CD14-positive monocyte (primary cell): ENCODE measurements at regions not wholly inside any gene's neighbourhood (a gene's known extent, or its start where the extent isn't known, plus 50 kb on each side); places are given as distances from the start of the nearest gene placed in this dataset.

Experiments
- DNase-seq, 3 donors: peaks; one replicate each; pipeline ENCODE4 v3.0.0-alpha.2; 2011 to 2022
- H2AFZ ChIP-seq: 2 replicates; pipeline ENCODE4 v1.6.0; 2012; ENCODE audit warnings: mild to moderate bottlenecking, low read depth, low read length, inconsistent platforms; ENCODE audit not compliant: insufficient read depth, poor library complexity, severe bottlenecking
- H3K27ac ChIP-seq, 2 donors: 1 replicate in 1 of 2; 2 replicates in 1 of 2; pipeline ENCODE4 v1.5.1; 2012 to 2013; ENCODE audit warnings: low read length in 2 of 2, control low read depth in 1 of 2, inconsistent platforms in 1 of 2, low read depth in 1 of 2, mild to moderate bottlenecking in 1 of 2
- H3K27me3 ChIP-seq, 2 donors: one replicate each; pipeline versions ENCODE4 v1.6.0 to v1.6.1; 2011 to 2013; ENCODE audit warnings: low read length in 2 of 2; ENCODE audit not compliant: control insufficient read depth in 2 of 2, insufficient read depth in 2 of 2
- H3K36me3 ChIP-seq, 2 donors: replicated peaks in 1 of 2; 1 replicate in 1 of 2; 2 replicates in 1 of 2; pipeline versions ENCODE4 v1.5.1 to v1.6.1; 2012 to 2013; ENCODE audit warnings: low read length in 2 of 2, control low read depth in 1 of 2, inconsistent platforms in 1 of 2, mild to moderate bottlenecking in 1 of 2; ENCODE audit not compliant: insufficient read depth in 2 of 2, control insufficient read depth in 1 of 2
- H3K4me1 ChIP-seq, 2 donors: 1 replicate in 1 of 2; 2 replicates in 1 of 2; pipeline versions ENCODE4 v1.5.1 to v1.6.1; 2012 to 2013; ENCODE audit warnings: low read length in 2 of 2, control low read depth in 1 of 2, inconsistent platforms in 1 of 2, mild to moderate bottlenecking in 1 of 2, moderate library complexity in 1 of 2; ENCODE audit not compliant: insufficient read depth in 2 of 2, control insufficient read depth in 1 of 2
- H3K4me2 ChIP-seq: replicated peaks from 2 replicates; pipeline ENCODE3; 2012; ENCODE audit warnings: low read length, moderate library complexity, mild to moderate bottlenecking; ENCODE audit not compliant: poor library complexity, severe bottlenecking; ENCODE audit errors: extremely low read depth
- H3K4me3 ChIP-seq, 3 experiments: fragments of 200-600 bp in 1 of 3; sonication (generic) in 1 of 3; replicated peaks in 1 of 3; 1 replicate in 2 of 3; 2 replicates in 1 of 3; pipeline ENCODE4 v1.5.1; 2011 to 2013; ENCODE audit warnings: low read length in 3 of 3, mild to moderate bottlenecking in 3 of 3, control low read depth in 2 of 3, low read depth in 2 of 3, inconsistent platforms in 1 of 3, moderate library complexity in 1 of 3
- H3K79me2 ChIP-seq: 2 replicates; pipeline ENCODE4 v1.6.0; 2012; ENCODE audit warnings: mild to moderate bottlenecking, control low read depth, inconsistent platforms, low read length, moderate library complexity; ENCODE audit not compliant: insufficient read depth
- H3K9ac ChIP-seq: 2 replicates; pipeline ENCODE4 v1.6.0; 2017; ENCODE audit warnings: low read length, mild to moderate bottlenecking; ENCODE audit not compliant: insufficient read depth, poor library complexity, severe bottlenecking
- H3K9me3 ChIP-seq, 2 donors: replicated peaks in 1 of 2; 1 replicate in 1 of 2; 2 replicates in 1 of 2; pipeline versions ENCODE4 v1.5.1 to v1.6.1; 2012 to 2013; ENCODE audit warnings: low read length in 2 of 2, control low read depth in 1 of 2; ENCODE audit not compliant: control insufficient read depth in 1 of 2, insufficient read depth in 1 of 2
- H4K20me1 ChIP-seq: 2 replicates; pipeline ENCODE4 v1.6.0; 2012; ENCODE audit warnings: mild to moderate bottlenecking, low read length, control low read depth, moderate library complexity; ENCODE audit not compliant: insufficient read depth
- H3K27ac Mint-ChIP-seq, 7 donors: one replicate each; pipeline ENCODE4 v1.8.0; 2020; ENCODE audit warnings: mild to moderate bottlenecking in 7 of 7, mixed read lengths in 7 of 7, moderate library complexity in 6 of 7, inconsistent platforms in 2 of 7
- H3K27me3 Mint-ChIP-seq, 3 donors: one replicate each; pipeline ENCODE4 v1.8.0; 2021 to 2022; ENCODE audit warnings: low read depth in 3 of 3, mild to moderate bottlenecking in 3 of 3, mixed read lengths in 3 of 3, moderate library complexity in 3 of 3, inconsistent platforms in 1 of 3
- H3K36me3 Mint-ChIP-seq, 2 donors: one replicate each; pipeline ENCODE4 v1.8.0; 2020; ENCODE audit warnings: mixed read lengths in 2 of 2, inconsistent platforms in 1 of 2, mild to moderate bottlenecking in 1 of 2
- H3K4me1 Mint-ChIP-seq: one replicate; pipeline ENCODE4 v1.8.0; 2020; ENCODE audit warnings: mild to moderate bottlenecking, mixed read lengths
- H3K4me3 Mint-ChIP-seq, 2 donors: one replicate each; pipeline ENCODE4 v1.8.0; 2020; ENCODE audit warnings: mild to moderate bottlenecking in 2 of 2, mixed read lengths in 2 of 2, moderate library complexity in 1 of 2
- H3K9me3 Mint-ChIP-seq, 7 donors: one replicate each; pipeline ENCODE4 v1.8.0; 2020 to 2022; ENCODE audit warnings: mixed read lengths in 7 of 7, mild to moderate bottlenecking in 6 of 7, moderate library complexity in 6 of 7, inconsistent platforms in 2 of 7
- WGBS: methylation state at CpG from one replicate; pipeline ENCODE4 v1.1.5; 2013; ENCODE audit warnings: missing lambda C conversion rate; ENCODE audit not compliant: insufficient coverage; 5-methylcytosine and 5-hydroxymethylcytosine counted together
- intact Hi-C, 2 donors: fragments of 100-400 bp; cut with micrococcal nuclease; formaldehyde crosslinking; loops; one replicate each; pipeline versions ENCODE4 v1.15.0 to v1.15.1; 2023
- TF ChIP-seq, protein P1 (sequence below): fragments of 200-600 bp; IDR thresholded peaks from one replicate; pipeline ENCODE4 v1.8.0; 2022; ENCODE audit warnings: antibody characterized with exemption, mild to moderate bottlenecking

DNA sequence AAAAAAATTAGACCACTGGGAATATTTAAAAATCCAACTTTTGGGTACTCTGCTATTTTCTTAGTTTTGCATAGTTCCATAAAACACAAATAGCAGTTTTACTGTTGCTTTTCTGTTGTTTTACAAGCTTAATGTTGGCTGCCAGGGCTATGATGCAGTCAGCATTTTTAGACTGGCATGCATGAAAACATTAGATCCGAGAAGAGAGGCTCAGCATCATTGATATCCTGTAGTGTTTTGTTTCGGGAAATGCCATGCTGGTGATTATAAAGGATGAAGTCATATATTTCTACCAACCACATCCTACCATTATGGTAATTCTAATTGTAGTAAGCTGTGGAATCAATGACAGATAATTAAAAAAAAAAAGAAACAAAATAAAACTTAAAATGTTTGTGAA lies 104.6 kb downstream of the MBL2 start:
- Histone ChIP-seq H3K9me3 (peaks cover 0 to 7% of the 10 kb centered on the region in 2 donors), H3K4me1 (no peaks in the 10 kb centered on the region), H3K9ac (no peak overlapping the region), H2AFZ (no peak overlapping the region), H3K4me2 (no peak overlapping the region), H3K27me3 (no peaks in the 10 kb centered on the region), H3K27ac (no peak overlapping the region), H3K79me2 (no peaks in the 10 kb centered on the region), H3K36me3 (no peaks in the 10 kb centered on the region), H4K20me1 (no peaks in the 10 kb centered on the region), H3K4me3 (no peak overlapping the region)
- H3K36me3 Mint-ChIP-seq, result no peaks in the 10 kb centered on the region
- intact Hi-C loops, result no loop called here
- peaks cover 2 to 14% (median 8%) of the 10 kb centered on the region in 7 donors for H3K9me3 Mint-ChIP-seq
- TF ChIP-seq, protein P1, sequence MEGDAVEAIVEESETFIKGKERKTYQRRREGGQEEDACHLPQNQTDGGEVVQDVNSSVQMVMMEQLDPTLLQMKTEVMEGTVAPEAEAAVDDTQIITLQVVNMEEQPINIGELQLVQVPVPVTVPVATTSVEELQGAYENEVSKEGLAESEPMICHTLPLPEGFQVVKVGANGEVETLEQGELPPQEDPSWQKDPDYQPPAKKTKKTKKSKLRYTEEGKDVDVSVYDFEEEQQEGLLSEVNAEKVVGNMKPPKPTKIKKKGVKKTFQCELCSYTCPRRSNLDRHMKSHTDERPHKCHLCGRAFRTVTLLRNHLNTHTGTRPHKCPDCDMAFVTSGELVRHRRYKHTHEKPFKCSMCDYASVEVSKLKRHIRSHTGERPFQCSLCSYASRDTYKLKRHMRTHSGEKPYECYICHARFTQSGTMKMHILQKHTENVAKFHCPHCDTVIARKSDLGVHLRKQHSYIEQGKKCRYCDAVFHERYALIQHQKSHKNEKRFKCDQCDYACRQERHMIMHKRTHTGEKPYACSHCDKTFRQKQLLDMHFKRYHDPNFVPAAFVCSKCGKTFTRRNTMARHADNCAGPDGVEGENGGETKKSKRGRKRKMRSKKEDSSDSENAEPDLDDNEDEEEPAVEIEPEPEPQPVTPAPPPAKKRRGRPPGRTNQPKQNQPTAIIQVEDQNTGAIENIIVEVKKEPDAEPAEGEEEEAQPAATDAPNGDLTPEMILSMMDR, result no peak
- no CpG with 5 or more reads among the region's 2 CpGs for WGBS
- H3K27ac Mint-ChIP-seq, result no peak overlapping the region
- no peaks in the 10 kb centered on the region for H3K4me1 Mint-ChIP-seq
- H3K4me3 Mint-ChIP-seq, result no peak overlapping the region
- H3K27me3 Mint-ChIP-seq, result peaks cover 0 to 3% (median 2%) of the 10 kb centered on the region in 3 donors
- DNase-seq, result no peak

DNA sequence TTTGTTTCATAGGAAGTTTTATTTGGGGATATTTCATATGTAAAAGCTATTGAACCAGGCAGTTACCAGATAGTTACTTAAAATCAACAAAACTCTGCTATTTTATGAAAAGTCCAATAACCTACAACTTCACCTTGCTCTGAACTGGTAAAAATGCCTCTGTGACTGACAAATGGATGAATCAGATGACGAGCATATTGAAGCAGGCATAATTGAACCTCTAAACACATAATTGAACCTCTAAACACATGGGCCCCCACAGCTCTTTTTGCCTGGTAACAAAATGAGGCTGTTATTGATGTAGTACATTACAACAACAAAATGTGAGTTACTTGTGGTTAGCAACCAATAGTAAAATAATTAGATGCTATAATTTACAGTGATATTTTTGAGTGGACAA lies 99.7 kb downstream of the MBL2 start:
- no peak overlapping the region for H3K9ac ChIP-seq
- no peak overlapping the region for H3K4me3 Mint-ChIP-seq
- no peaks in the 10 kb centered on the region for H3K4me1 ChIP-seq
- no peaks in the 10 kb centered on the region for H3K36me3 Mint-ChIP-seq
- no peaks in the 10 kb centered on the region for H3K36me3 ChIP-seq
- H3K9me3 Mint-ChIP-seq, result peaks cover 2 to 11% (median 8%) of the 10 kb centered on the region in 7 donors
- DNase-seq, result no peak
- H3K4me2 ChIP-seq, result no peak overlapping the region
- H3K27ac Mint-ChIP-seq, result no peak overlapping the region
- H3K27ac ChIP-seq, result no peak overlapping the region
- intact Hi-C loops, result no loop called here
- no peaks in the 10 kb centered on the region for H3K27me3 Mint-ChIP-seq
- H3K9me3 ChIP-seq, result no peaks in the 10 kb centered on the region
- no peaks in the 10 kb centered on the region for H4K20me1 ChIP-seq
- no CpG with 5 or more reads among the region's 1 CpG for WGBS
- no peak overlapping the region for H2AFZ ChIP-seq
- H3K79me2 ChIP-seq, result no peaks in the 10 kb centered on the region
- H3K4me1 Mint-ChIP-seq, result no peaks in the 10 kb centered on the region
- H3K27me3 ChIP-seq, result no peaks in the 10 kb centered on the region
- TF ChIP-seq, protein P1, result no peak
- no peak overlapping the region for H3K4me3 ChIP-seq
